GM12891 (cell line): ENCODE measurements at regions not wholly inside any gene's neighbourhood (a gene's known extent, or its start where the extent isn't known, plus 50 kb on each side); places are given as distances from the start of the nearest gene placed in this dataset.

Source experiments
- POLR2A ChIP-seq: IDR thresholded peaks from 2 replicates; pipeline ENCODE4 v1.6.1; 2011; ENCODE audit warnings: low read depth, low read length, control low read depth
- POLR2AphosphoS5 ChIP-seq: IDR thresholded peaks from 2 replicates; pipeline ENCODE4 v1.6.1; 2011; ENCODE audit warnings: low read depth, low read length, control low read depth
- SPI1 ChIP-seq: IDR thresholded peaks from 2 replicates; pipeline ENCODE4 v1.6.1; 2011; ENCODE audit warnings: low read depth, low read length, control low read depth
- TAF1 ChIP-seq: IDR thresholded peaks from 2 replicates; pipeline ENCODE4 v1.6.1; 2011; ENCODE audit warnings: low read depth, low read length, control low read depth

DNA sequence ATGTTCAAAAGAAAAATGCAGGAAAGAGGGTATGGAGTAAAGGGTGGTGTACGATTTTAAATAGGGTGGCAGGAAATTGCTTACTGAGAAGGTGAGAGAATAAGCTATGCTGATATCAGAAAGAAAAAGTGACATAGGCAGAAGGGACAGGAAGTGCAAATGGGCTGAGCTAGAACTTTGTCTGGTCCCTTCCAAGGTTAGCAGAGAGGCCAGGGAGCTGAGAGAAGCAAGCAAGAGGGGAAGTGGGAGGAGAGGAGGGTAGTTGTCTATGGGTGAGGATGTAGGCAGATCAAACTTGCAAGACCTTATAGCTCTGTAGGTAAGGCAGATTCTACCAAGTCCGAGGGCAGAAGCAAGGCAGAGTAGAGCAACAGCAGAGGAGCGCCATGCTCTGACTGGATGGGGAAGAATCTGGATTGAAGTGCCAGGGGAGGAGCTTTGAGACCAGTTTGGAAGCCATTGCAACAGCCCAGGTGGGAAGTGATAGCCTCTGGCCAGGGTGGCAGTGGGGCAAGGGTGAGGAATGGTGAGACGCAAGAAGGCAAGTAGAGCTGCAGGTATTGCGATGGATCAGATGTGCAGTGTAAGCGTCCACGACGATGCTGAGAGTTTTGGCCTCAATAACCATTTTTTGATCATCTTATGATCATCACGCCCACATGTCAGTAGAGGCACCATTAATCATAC is 134.4 kb upstream of the APCDD1 start:
- TF ChIP-seq SPI1 (no peak), POLR2A (no peak), POLR2AphosphoS5 (no peak), TAF1 (no peak)
